HK-2 (cell line): ENCODE measurements at regions not wholly inside any gene's neighbourhood (a gene's known extent, or its start where the extent isn't known, plus 50 kb on each side); places are given as distances from the start of the nearest gene placed in this dataset.

Experiments used
- DNase-seq: peaks from one replicate; pipeline ENCODE4 v3.0.0-alpha.2; 2018; ENCODE audit not compliant: unreplicated experiment

DNA sequence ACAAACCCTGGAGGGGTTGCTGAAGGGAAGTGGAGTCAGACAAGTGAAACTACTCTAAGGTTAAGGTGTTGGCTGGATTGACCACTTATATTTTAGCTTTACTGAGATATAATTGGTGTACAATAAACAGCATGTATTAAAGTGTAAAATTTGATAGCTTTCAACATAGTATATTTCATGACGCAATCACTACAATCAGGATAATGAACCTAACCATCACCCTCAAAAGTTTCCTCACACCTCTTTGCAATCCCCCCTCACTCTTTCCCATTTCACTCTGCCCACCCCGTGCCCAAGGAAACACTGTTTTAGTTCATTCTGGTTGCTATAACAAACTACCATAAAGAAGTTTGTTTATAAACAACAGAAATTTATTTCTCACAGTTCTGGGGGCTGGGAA lies 508.0 kb downstream of the FGF9 start:
- no peak for DNase-seq

DNA sequence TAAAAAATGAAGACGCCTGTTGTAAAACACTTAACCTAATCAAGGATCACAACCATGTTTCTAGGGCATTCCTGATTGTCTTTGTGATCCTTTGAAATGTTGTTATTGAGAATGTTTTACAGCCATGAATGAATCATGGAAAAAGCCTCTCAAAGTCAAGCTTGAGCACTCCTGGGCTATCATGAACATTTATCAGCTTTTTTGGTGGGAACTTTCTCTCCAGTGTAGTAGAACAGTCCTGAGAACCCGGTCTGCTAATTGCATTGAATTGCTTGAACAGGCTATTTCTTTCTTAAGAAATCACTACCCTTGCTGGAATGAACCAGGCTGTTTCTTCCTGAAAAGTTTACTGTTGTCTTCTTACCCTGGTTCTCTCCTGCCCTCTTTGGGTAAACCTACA lies 516.5 kb downstream of the FGF9 start:
- no peak for DNase-seq

DNA sequence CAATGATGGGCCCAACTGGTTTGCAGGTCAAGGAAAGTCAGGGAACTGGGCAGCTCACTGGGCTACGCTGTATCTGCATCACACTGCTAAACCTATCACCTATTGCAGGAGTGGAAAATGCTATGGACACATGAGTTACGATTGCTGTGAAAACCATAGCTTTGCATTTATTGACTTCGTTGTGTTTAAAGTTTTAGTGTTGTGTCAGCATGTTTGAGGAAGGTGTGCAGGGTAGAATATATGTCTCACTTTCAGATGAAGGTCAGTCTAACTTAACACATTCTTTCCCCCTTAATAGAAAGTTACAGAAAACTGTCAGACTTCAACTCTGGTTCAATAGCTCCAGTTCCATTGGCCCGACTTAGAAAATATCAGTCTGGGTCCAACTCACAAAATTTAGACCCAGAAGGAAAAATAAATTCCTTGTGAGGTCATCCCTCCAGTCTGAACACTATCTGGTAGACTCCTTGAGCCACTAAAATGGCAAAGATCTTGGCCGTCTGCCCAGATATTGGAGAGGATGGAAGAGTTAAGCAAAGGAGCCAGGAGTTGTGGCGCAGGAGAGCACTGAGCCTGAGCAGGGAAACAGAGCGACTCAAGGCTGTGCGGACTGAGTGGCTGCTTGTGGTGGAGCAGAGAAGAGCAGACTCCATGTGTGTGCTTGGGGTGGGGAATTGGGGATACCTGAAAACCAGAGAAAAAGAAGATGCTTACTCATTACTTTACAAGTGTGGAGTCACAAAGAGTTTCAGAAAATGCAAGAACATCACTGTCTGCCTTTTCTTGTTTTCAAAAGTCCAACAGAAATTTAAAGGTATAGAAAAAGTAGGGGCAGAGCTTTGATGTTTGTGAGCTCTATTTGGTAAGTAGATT lies 518.5 kb downstream of the FGF9 start:
- DNase-seq: no peak

DNA sequence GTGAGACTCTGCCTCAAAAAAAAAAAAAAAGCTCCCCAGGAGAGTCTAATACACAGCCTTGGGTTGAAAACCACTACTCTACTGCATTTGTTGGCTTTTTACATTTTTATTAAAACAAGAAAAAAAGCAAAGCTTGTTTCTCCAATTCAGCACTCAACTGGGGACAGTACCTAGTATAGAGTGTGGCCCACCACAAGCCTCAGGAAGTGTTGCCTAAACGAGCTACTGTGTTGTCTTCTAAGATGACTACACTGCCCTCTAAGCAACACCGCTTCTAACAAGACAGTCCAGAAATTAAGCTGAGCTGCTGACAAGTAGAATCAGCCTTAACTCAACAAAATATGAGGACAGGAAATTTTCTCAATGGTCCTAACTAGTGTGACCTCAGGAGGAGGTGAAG lies 522.2 kb downstream of the FGF9 start:
- no peak for DNase-seq

DNA sequence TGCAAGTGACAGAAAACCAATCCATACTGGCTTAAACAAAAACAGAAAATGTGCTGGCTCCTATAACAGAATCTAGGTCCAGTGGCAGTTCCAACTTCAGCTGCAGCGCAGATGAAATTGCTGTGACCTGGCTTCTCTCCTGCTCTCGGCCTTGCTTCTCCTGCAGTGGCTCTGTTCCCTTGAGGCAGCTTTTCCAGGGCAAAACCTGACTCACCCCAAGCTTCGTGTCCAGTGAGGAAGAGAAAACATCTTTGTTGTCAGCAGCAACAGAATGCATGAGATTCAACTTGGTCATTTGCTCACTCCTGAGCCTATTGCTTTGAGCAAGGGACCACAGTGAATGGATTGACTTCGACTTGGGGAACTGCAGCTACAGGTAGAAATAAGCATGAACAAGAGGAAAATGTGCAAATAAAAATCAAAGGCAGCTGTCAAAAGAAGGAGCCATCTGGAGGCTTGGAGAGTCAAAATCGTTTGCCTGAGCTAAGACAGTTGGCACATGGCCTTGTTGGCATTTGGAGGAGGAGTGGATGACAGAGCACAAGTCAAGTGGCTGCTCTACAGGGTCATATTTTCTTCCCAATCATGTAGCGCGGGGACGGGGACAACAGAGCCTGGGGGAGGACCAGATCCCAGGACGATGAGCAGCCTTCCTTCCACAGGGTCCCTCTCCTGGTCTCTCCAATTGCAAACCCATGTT lies 523.4 kb downstream of the FGF9 start:
- DNase-seq: no peak

DNA sequence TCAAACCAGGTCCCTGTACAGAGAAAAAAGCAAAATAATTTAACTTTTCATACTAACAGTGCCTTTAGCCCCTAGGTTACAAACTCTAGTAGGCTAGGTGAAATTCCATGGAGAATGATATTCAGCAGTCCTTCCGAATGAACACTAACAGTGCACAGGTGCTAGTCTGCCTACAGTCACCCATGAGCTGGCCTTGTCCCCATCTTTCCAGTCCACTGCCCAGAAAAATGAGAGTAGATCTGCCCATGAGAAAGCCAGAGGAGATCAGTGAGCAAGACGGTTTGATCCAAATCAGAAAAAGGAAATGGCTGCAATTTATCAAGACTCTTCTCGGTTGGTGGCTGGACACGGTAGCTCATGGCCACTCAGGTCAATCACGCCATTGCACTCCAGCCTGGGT lies 524.9 kb downstream of the FGF9 start:
- no peak for DNase-seq

DNA sequence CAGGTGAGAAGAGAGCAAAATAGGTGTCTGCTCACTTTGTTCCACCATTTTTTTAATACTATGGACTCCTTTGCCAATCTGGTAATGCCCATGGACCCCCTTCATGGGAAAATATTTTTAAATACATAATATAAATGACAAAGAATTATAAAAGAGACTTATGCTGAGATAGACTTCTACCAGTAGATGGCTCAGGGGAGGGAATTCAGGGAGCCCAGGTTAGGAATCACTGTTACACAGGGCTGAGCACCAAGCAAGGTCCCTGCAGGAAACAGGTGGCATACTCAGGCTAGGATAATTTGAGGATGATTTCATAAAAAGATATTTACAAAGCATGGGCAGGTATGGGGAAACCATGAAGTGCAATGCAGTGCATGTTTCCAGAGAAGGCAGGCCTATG lies 525.9 kb downstream of the FGF9 start:
- no peak for DNase-seq

DNA sequence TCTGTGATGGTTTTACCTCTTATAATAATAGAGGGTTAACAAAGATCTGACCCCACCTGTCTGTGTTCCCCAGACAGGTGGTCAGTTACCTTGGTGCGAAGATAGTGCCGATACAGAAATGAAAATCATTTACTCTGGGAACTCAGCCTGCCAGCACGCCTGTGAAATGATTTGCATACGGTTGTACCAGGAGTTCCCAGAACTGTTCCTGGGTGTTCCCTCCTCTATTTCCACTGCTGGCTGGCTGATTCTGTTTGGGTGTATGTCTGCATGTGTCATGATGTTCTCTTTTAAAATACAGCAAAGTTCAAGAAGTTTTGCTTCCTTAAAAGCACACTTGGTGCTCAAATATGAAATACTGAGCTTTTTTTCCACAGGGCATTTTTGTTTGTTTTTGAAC lies 527.1 kb downstream of the FGF9 start:
- DNase-seq: no peak

DNA sequence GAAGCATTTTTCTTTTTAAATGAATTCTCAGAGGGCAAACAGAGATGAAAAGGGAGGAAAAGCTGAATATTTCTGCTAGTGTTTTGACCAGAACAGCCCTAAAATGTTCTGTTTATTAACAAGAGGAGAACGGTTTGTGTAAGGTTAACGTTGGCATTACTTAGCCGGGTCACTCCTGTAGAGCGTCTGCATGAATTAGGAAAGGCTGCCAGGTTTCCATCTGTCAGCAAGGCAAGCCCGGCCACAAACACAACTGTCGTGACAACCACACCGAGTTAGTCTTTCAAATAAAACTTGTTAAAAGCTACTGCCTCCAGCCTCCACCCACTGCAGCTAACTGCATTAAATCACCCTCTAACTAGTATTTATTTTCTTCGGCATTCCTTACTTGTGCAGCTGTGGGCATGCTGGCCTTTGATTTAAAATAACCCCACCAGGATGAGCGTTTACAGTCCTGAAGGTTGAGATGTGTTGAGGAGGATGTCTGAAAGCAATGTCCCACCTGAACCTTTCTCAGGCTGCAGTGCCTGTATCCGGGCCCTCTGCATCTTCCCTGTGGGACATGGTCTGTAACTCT lies 527.9 kb downstream of the FGF9 start:
- DNase-seq: no peak

DNA sequence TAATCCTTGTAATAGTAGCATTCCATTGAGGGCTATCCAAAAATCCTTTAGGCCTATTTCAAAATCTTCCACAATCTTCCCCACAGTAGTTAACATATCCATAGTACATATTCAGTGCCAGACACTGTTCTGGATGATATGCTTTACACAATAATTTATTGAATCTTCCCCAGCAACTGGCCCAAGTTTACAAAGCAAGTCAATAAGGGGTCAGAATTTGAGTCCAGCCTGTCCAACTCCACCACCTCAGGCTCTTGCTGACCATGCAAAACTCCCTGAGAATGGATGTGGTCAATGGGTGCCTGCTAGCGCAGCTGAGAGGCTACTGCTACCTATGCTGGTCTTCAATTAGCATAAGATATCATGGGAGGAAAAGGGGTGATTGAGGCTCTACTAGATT lies 529.6 kb downstream of the FGF9 start:
- DNase-seq: no peak

DNA sequence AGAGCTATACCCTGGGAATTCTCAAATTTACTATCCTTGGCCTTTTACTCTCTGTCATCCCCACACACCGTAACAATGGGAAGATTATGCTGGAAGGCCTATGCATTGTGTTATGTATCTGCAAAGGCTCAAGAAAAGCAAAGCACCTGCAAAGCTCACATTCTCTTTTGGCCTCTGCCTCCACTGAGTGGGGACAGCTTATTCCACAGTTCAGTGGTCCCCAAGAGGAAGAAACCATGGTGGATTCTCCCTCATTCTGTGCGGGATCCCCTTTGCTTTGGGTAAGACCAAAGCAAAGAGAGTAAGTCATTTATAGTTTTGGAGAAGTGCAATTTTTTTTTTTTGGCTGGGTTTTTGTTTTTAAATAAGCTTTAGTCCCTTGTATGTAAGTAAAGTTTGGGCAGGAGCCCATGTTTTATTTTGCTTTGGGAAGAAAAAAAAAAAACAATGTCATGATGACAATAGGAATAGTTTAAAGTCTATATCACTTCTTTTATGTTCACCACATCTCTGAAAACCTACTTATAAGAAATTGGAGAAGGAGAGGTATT lies 530.6 kb downstream of the FGF9 start:
- no peak for DNase-seq

DNA sequence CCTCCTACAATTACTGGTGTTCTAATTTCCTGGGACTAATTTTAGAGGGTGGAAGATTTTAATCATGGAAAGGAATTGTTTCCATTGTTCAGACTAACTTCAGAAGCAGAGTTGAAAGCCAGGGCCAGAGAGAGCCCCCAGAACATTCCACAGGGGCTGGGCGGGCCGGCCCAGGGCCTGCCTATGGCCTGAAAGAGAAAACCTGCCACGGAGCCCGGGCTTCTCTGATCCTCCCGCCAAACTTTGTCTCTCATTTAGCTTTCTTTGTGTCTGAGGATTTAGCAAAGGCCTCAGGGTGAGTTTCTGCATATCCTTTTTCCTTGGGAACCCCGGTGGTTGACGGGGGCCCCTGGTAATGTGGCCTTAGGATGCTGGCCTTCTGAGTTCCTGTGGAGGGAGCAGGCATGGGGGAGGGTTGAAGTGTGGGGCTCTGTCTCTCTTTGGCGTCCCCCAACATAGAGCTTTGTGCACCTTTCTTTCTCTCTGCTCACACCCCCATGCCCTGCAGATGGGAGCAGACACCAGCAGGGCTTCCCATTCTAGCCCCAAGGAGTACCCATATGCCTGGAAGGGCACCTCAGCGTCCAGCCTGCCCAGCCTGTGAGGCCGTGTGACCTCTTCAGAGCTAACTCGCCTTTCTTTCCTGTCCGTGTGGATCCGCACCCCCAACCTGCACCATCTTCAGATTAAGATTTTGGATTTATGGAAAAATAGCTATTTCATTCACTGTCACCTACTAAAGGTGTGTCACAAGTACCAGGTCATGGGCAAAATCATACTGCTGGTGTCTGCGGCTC lies 539.5 kb downstream of the FGF9 start:
- no peak for DNase-seq

DNA sequence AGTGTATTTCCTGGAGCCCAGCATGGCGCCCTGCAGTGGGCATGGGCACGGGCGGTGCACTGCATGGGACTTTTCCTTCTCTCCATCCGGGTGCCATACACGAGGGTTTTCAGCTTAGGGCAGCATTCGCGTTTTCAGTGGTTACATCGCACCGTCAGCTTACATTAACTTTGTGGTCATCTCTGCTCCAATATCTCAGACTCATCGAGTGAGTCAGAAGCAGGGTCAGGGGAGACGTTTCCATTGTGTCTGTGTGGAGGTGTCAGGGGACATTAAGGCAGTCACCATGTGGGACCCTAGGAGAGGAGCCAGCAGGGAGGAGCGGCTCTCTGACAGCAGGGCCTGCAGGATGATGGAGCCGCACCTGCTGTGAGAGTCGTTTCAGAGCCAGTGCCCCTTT lies 541.0 kb downstream of the FGF9 start:
- DNase-seq: no peak

DNA sequence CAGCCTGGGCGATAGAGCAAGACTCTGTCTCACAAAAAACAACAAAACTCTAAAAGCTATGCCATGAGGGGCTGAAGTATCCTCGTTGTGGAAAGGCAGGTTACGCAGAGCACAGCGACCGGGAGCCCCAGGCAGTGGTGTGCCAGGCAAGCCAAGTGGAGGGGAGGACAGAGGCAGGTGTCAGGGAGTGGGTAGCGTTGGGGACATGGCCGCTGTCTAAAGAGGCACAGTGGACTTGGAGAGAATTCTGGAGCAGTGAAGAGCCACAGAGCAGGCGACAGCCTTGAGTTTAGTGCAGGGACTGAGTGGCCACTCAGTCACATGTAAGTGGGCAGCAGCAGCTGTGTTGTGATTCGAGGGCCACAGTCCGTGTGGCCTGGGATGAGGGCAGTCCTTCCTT lies 541.7 kb downstream of the FGF9 start:
- no peak for DNase-seq

DNA sequence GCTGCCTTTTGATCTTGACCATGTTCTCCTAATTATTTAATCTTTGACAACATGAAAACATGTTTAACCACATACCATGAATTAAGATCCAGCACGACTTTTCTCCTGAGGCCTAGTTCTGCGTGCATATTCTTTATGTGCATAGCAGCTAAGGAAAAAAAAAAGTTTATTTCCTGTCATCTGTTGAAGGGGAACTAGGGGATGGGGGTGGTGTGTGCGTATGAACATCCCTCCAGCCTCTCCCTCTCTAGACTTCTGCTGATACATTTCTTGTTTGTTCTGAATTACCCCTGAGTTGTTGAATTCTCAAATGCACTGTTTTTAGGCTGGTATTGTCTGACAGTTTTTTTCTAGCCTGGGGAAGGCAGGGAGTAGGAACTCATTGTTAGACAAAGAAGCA lies 543.3 kb downstream of the FGF9 start:
- no peak for DNase-seq

DNA sequence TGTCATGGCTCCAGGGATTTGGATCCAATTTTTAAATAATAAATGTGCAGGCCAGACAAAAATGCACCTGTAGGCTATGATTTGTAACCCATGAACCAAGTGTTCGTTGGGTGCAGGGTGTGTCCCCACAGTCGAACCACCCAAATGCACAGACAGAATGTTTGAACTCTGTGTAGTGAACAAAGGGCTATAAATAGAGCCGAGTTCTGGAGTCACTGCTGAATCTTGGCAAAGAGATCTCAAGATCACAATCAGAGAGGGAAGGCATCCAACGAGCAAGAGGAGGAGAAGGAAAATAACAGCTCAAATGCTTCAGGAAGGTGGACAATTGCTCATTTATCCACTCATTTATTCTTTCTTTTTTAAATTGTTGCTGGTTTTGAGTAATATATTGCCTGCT lies 547.9 kb downstream of the FGF9 start:
- DNase-seq: no peak

DNA sequence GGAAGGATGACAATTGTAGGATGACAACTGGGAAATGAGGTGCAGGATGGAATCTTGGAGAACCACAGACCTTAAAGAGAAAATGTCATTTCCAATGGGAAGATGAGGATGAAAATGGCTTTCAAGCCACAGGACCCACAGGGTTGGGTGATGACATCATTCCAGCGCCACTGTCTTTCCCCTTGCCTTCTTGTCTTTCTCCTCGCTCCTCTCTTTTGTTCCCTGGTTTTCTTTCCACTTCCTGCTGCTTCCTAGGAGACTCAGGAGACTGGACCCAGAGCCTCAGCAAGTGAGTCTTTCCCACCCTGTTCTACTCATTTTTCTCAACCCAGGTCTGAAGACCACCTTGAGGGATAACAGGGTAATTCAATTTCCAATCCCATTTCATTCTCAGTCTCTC lies 548.8 kb downstream of the FGF9 start:
- DNase-seq: no peak

DNA sequence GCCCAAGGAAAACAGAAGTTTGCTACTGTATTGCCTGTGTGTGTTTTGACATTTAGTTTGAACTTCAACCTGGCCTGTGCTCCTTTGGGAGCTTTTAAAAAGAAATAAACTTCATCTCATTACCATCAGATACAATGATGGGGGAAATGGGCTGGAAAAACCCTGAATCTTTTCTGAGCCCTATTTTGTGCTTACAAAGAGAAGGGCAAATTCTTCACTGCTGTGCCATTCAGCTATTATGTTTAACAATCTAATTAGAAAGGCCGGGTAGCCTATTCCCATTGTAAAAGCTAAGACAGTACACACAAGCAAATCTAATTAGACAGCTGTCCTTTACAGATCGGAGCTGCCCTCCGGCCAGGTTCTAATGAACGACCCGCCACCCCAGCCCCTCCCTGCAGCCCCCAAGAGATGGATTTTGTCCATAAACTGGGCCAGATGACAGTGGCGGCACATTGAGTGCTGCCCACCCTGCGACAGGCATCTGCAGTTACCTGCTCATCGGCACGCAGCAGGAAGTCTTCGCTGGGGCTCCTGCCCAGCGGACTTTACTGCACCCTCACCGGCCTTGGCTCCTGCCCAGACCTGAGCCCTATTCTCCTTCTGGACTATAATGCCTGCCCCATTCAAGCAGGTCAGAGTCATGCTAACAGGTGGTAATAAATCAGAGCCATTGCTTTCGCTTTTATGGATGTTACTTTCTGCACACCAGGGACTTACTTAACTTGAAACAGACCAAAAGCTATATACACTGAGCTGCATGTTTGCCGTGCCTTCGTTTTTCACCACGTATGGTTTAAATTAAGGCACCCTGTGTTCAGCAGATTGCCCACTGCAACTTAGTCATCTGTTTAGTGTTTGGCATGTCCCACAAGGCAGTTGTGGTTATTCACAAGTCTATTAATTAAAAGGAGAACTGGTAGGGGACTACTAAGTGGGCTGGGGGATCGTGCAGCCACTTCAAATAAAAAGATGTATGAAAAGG lies 549.6 kb downstream of the FGF9 start:
- no peak for DNase-seq

DNA sequence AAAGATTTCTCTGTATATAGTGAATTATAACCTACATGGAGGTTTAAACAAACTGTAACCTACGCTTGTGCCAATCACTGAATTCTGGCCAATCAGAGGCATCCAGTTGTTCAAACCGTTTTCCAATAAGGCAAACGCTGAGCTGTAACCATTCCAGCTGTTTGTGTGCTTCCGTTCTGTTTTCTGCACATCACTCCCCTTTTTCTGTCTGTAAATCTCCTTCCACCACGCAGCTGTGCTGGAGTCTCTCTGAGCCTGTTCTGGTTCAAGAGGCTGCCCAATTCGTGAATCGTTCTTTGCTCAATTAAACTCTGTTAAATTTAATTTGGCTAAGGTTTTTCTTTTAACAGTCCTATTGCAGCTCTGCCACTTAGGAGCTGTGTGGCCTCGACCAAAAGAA lies 552.5 kb downstream of the FGF9 start:
- no peak for DNase-seq

DNA sequence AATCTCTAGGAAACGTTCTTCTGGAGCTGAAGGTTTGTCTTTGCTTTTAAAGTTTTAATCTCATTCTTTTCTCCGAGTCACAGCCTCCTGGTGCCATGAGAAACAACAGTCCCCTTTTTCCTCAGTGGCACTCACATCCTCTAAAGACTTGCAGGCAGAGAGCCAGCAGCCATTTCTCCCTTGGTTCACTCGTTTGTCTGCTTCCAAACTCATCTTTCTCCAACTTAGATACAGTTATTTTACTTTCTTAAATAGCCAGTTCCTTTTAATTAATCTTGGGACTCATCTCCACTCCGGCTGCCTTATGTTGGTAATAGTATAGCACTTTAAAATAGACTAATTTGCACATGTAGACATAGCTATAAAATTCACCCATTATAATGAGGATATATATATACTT lies 555.2 kb downstream of the FGF9 start:
- no peak for DNase-seq

DNA sequence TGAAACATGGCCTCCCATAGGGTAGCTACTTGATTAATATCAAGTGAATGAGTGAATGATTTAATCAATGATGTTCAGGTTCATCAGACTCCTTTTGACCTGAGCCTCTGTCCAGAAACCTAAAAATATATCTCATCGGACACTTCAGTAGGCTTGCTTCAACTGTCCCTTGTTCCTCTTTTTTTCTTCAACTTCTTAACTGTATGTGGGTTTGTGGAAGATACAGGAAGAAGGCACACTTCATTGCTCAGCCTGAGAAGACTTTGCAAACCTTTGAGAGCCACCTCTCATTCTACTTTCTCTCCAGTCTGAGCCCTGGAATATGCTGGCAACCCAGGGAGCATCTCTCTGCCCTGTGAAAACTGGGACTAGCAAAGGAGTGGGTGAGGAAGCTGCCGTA lies 557.0 kb downstream of the FGF9 start:
- no peak for DNase-seq
